Memory B cell (primary cell): ENCODE measurements at regions not wholly inside any gene's neighbourhood (a gene's known extent, or its start where the extent isn't known, plus 50 kb on each side); places are given as distances from the start of the nearest gene placed in this dataset.

Experiments
- ATAC-seq: fragments of 150-1000 bp; cut with Tn5 transposase; 2 replicates; pipeline ENCODE4 v1.10.0; 2021; ENCODE audit warnings: low read depth, mild to moderate bottlenecking, moderate library complexity
- DNase-seq, 2 donors: peaks; one replicate each; pipeline ENCODE4 v3.0.0; 2022; ENCODE audit warnings: low spot score in 2 of 2
- H3K27ac Mint-ChIP-seq: one replicate; pipeline ENCODE4 v1.8.0; 2022; ENCODE audit warnings: mild to moderate bottlenecking, moderate library complexity, mixed read lengths
- H3K27me3 Mint-ChIP-seq: one replicate; pipeline ENCODE4 v1.8.0; 2022; ENCODE audit warnings: mixed read lengths
- H3K36me3 Mint-ChIP-seq: one replicate; pipeline ENCODE4 v1.8.0; 2022; ENCODE audit warnings: mild to moderate bottlenecking, mixed read lengths
- H3K4me1 Mint-ChIP-seq: one replicate; pipeline ENCODE4 v1.8.0; 2022; ENCODE audit warnings: mixed read lengths
- H3K4me3 Mint-ChIP-seq: one replicate; pipeline ENCODE4 v1.8.0; 2022; ENCODE audit warnings: mild to moderate bottlenecking, moderate library complexity, mixed read lengths
- H3K9me3 Mint-ChIP-seq: one replicate; pipeline ENCODE4 v1.8.0; 2022; ENCODE audit warnings: mixed read lengths

- Mint-ChIP-seq H3K27ac (no peak overlapping the region), H3K4me1 (peaks cover 25% of the 10 kb centered on the region)
These were observed 159.9 kb upstream of the FOXN3 start for GRCh38 chr14:89576960-89577359.

DNA sequence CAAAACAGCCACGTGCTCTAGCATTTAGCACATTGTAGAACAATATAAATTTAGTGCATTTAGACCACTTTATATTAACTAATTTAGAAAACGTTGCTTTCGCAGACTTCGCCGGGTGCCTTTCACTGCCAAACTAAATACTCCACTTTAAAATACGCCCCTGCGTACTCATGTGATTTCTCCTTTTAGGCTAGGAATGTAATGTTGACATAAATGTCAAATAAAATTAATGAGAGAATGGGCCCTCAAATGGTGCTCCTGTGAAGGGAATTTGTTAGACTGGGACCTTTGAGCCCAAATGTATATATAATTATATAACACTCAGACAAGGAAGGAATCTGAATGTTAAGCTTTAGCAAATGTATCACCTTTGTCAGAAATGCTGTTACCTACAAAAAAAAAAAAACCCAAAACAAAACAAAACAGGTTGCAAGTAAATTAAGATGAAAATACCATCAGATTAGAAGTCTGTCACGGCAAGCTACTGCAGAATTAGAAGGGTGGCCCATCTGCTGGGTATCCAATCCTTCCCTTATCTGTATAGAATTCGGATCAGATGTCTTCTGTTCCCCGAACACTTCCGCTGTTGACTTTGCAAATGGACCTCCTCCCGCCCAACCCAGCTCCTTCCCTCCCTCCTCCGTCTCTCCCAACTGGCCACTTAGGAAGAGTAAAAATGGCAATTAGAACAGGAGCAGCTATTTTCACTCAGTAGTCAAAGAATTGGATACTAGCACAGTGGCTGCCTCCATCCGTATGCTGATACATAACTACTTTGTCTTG is 159.3 kb upstream of the FOXN3 start:
- Mint-ChIP-seq H3K4me3 (no peak overlapping the region), H3K9me3 (no peaks in the 10 kb centered on the region), H3K4me1 (peaks cover 25% of the 10 kb centered on the region), H3K36me3 (peaks cover 14% of the 10 kb centered on the region), H3K27ac (no peak overlapping the region), H3K27me3 (no peaks in the 10 kb centered on the region)
- ATAC-seq (no peak), DNase-seq (no peak)

More at GRCh38 chr14:89576960-89577359, 159.9 kb upstream of the FOXN3 start:
- DNase-seq (no peak), ATAC-seq (no peak)
- Mint-ChIP-seq H3K9me3 (no peaks in the 10 kb centered on the region), H3K4me3 (no peak overlapping the region), H3K36me3 (peaks cover 14% of the 10 kb centered on the region), H3K27me3 (no peaks in the 10 kb centered on the region)

GRCh38 chr14:89575386-89576061 is 158.5 kb upstream of the FOXN3 start:
- H3K9me3 Mint-ChIP-seq = no peaks in the 10 kb centered on the region
- no peaks in the 10 kb centered on the region for H3K27me3 Mint-ChIP-seq
- H3K4me1 Mint-ChIP-seq = peaks cover 27% of the 10 kb centered on the region
- H3K4me3 Mint-ChIP-seq = no peak overlapping the region
- ATAC-seq (no peak), DNase-seq (no peak)
- H3K27ac Mint-ChIP-seq = no peak overlapping the region
- H3K36me3 Mint-ChIP-seq = peaks cover 13% of the 10 kb centered on the region

GRCh38 chr14:89574420-89574819 is 157.4 kb upstream of the FOXN3 start:
- peaks cover 26% of the 10 kb centered on the region for H3K4me1 Mint-ChIP-seq
- peaks cover 10% of the 10 kb centered on the region for H3K36me3 Mint-ChIP-seq
- no peak overlapping the region for H3K27ac Mint-ChIP-seq
- H3K9me3 Mint-ChIP-seq = no peaks in the 10 kb centered on the region
- DNase-seq = no peak
- no peaks in the 10 kb centered on the region for H3K27me3 Mint-ChIP-seq
- no peak overlapping the region for H3K4me3 Mint-ChIP-seq
- no peak for ATAC-seq

- Mint-ChIP-seq H3K36me3 (peaks cover 7% of the 10 kb centered on the region), H3K27me3 (no peaks in the 10 kb centered on the region), H3K4me1 (peaks cover 24% of the 10 kb centered on the region), H3K9me3 (no peaks in the 10 kb centered on the region), H3K27ac (no peak overlapping the region), H3K4me3 (no peak overlapping the region)
- no peak for ATAC-seq
- no peak for DNase-seq
These were observed 156.3 kb upstream of the FOXN3 start for GRCh38 chr14:89573399-89573657.

- H3K4me3 Mint-ChIP-seq = no peak overlapping the region
- H3K36me3 Mint-ChIP-seq = peaks cover 6% of the 10 kb centered on the region
- H3K4me1 Mint-ChIP-seq = peaks cover 27% of the 10 kb centered on the region
These were observed 155.8 kb upstream of the FOXN3 start for GRCh38 chr14:89572596-89573398.

GRCh38 chr14:89571491-89571890 is 154.5 kb upstream of the FOXN3 start:
- Mint-ChIP-seq H3K9me3 (no peaks in the 10 kb centered on the region), H3K27me3 (no peaks in the 10 kb centered on the region), H3K4me1 (peaks cover 33% of the 10 kb centered on the region), H3K36me3 (peaks cover 9% of the 10 kb centered on the region), H3K4me3 (no peak overlapping the region), H3K27ac (no peak overlapping the region)
- ATAC-seq = no peak
- no peak for DNase-seq

More at GRCh38 chr14:89572596-89573398, 155.8 kb upstream of the FOXN3 start:
- DNase-seq (no peak), ATAC-seq (no peak)
- H3K27me3 Mint-ChIP-seq = no peaks in the 10 kb centered on the region
- no peaks in the 10 kb centered on the region for H3K9me3 Mint-ChIP-seq
- no peak overlapping the region for H3K27ac Mint-ChIP-seq

DNA sequence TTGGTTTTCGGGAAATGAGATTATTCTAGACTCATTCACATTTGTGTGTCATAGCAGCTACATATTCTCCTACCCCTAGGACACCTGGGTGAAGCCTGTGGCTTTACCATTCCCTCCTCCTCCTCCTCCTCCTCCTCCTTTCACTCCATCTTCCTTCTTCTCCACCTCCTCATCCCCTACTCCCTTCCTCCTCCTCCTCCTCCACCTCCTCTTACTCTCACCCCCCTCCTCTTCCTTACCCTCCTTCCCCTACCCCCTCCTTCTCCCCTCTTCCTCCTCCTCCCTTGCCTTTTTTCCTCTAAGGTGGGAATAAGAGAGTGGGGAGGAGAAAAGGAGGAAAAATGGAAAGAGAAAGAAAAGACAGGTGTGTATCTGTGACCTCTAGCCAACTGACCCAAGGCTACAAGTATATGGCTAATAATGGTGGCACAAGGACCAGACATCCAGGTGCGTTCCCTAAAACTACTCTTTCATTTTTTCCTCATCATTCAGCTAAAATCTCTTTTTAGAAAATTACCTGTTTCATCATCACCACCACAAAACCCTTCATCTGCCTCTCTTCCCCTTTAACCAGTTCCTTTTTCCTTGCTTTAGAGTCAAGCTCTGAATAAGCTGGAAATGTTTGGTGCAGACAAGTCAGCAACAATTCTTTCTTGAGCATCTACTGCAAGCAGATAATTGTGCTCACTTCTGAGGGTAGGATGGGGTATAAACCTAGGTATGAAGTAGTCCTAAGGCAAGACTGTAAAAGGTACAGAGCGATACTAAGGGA is 149.8 kb upstream of the FOXN3 start:
- H3K4me1 Mint-ChIP-seq = peaks cover 35% of the 10 kb centered on the region
- no peaks in the 10 kb centered on the region for H3K9me3 Mint-ChIP-seq
- no peak for DNase-seq
- H3K27me3 Mint-ChIP-seq = no peaks in the 10 kb centered on the region
- peak overlapping the region; percentile 80 for H3K27ac Mint-ChIP-seq
- no peak for ATAC-seq
- peaks cover 9% of the 10 kb centered on the region for H3K36me3 Mint-ChIP-seq
- no peak overlapping the region for H3K4me3 Mint-ChIP-seq

GRCh38 chr14:89566180-89566579 is 149.1 kb upstream of the FOXN3 start:
- ATAC-seq = no peak
- no peak overlapping the region for H3K4me3 Mint-ChIP-seq
- no peak for DNase-seq
- no peaks in the 10 kb centered on the region for H3K27me3 Mint-ChIP-seq
- peak overlapping the region; percentile 20 for H3K27ac Mint-ChIP-seq
- H3K36me3 Mint-ChIP-seq = peaks cover 11% of the 10 kb centered on the region
- no peaks in the 10 kb centered on the region for H3K9me3 Mint-ChIP-seq
- peaks cover 38% of the 10 kb centered on the region for H3K4me1 Mint-ChIP-seq

DNA sequence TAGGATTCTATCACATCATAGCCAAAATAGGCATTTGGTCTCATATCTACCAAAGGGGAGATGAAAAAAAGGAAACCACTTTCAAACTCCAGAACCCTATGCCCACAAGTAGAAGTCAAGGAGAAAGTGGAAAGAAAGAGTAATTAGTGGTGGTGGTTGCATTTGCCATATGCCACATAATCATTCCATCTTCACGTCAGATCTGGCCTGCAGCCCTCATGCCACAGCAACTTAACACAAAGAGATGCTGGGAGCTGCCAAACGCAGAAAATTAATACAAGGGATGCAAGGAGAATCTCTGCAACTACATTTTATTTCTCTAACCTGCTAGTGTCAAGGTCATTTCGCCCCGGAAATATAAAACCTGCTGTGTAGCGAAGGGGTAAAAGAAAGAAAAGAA is 148.6 kb upstream of the FOXN3 start:
- peaks cover 36% of the 10 kb centered on the region for H3K4me1 Mint-ChIP-seq
- H3K9me3 Mint-ChIP-seq = no peaks in the 10 kb centered on the region
- no peak for ATAC-seq
- H3K36me3 Mint-ChIP-seq = peaks cover 11% of the 10 kb centered on the region
- no peak overlapping the region for H3K4me3 Mint-ChIP-seq
- peak overlapping the region; percentile 20 for H3K27ac Mint-ChIP-seq
- H3K27me3 Mint-ChIP-seq = no peaks in the 10 kb centered on the region
- DNase-seq = no peak

GRCh38 chr14:89564989-89565388 is 148.0 kb upstream of the FOXN3 start:
- H3K36me3 Mint-ChIP-seq = peaks cover 11% of the 10 kb centered on the region
- no peak overlapping the region for H3K27ac Mint-ChIP-seq
- no peaks in the 10 kb centered on the region for H3K27me3 Mint-ChIP-seq
- DNase-seq = no peak
- H3K4me3 Mint-ChIP-seq = no peak overlapping the region
- peaks cover 33% of the 10 kb centered on the region for H3K4me1 Mint-ChIP-seq
- no peak for ATAC-seq
- H3K9me3 Mint-ChIP-seq = no peaks in the 10 kb centered on the region

DNA sequence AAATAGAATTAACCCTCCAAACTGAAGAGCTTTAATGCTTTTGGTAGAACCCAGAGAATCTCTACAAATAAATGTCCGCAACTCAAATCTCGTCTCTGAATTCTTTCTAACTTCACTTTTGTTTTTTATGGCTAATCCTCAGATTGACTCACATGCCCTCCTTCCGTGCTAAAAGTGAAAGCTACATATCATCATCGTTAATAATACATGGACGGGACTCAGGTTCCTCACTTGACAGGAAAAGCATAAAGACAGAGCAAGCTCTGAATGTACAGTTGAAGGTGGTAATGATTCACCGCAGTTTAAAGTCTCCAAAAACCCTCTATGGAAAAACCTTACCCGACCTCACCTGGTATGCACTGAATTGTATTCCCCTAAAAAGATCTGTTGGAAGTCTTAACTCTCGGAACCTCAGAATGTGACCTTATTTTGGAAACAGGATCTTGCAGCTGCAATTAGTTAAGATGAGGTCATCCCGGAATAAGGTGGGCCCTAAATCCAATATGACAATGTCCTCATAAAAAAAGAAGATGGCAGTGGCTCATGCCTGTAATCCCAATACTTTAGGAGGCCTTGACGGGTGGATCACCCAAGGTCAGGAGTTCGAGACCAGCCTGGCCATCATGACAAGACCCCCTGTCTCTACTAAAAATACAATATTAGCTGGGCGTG is 147.4 kb upstream of the FOXN3 start:
- H3K4me1 Mint-ChIP-seq = peaks cover 35% of the 10 kb centered on the region
- no peak overlapping the region for H3K4me3 Mint-ChIP-seq

DNA sequence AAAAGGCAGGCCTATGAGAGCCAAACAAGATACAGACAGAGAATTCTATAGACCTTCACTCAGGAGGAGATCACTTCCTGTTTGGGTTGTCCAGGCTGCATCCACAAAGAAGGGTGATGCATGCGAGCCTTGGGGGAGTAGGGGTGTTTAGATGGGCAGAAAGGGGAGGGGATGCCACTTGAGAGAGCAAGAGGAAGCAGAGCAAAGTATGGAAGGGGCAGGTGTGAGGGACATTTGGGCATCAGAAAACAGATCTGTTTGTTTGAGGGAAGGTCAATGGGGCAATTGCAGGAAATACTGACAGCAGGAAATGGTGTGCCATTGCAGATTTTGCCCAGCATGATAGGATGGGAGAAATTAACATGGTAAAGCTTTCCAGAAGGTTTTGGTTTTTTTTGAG is 146.4 kb upstream of the FOXN3 start:
- no peak for ATAC-seq
- no peaks in the 10 kb centered on the region for H3K27me3 Mint-ChIP-seq
- no peak overlapping the region for H3K27ac Mint-ChIP-seq
- H3K4me3 Mint-ChIP-seq = no peak overlapping the region
- no peaks in the 10 kb centered on the region for H3K9me3 Mint-ChIP-seq
- peaks cover 15% of the 10 kb centered on the region for H3K36me3 Mint-ChIP-seq
- DNase-seq = no peak
- H3K4me1 Mint-ChIP-seq = peaks cover 34% of the 10 kb centered on the region

More for the DNA sequence above, 147.4 kb upstream of the FOXN3 start:
- ATAC-seq (no peak), DNase-seq (no peak)
- no peak overlapping the region for H3K27ac Mint-ChIP-seq
- no peaks in the 10 kb centered on the region for H3K27me3 Mint-ChIP-seq
- peaks cover 15% of the 10 kb centered on the region for H3K36me3 Mint-ChIP-seq
- H3K9me3 Mint-ChIP-seq = no peaks in the 10 kb centered on the region
